SH-SY5Y (cell line): ENCODE measurements at regions not wholly inside any gene's neighbourhood (a gene's known extent, or its start where the extent isn't known, plus 50 kb on each side); places are given as distances from the start of the nearest gene placed in this dataset.

Experiments
- GATA2 ChIP-seq: IDR thresholded peaks from 2 replicates; pipeline ENCODE4 v1.6.1; 2011; ENCODE audit warnings: mild to moderate bottlenecking, low read depth, low read length
- GATA3 ChIP-seq: IDR thresholded peaks from 2 replicates; pipeline ENCODE4 v1.6.1; 2011; ENCODE audit warnings: low read depth, mild to moderate bottlenecking, low read length, moderate library complexity

DNA sequence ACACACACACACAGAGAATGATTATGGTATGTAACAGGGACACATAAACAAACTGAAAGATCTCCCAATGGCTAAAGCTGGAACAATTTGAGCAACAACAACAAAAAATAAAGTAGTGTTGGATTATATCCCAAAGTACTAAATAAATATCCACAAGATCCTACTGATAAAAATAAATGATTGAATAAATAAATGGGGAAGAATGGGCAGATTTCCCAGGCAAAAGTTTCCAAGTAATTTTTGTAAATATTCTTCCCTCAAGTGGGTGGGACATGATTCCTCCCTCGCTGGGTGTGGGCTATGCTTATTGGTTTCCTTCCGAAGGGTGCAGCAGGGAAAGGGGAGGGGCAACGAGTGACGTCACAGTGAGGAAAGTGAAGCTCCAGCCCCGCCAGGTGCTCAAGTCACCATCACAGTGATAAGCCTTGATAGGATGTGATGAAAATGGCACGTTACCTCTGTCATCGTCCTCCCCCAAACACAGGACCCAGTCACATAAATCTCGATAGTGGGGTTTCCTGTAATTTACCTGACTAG, 295.3 kb downstream of the DRD1 start:
- no peak for TF ChIP-seq GATA2
- no peak for TF ChIP-seq GATA3

DNA sequence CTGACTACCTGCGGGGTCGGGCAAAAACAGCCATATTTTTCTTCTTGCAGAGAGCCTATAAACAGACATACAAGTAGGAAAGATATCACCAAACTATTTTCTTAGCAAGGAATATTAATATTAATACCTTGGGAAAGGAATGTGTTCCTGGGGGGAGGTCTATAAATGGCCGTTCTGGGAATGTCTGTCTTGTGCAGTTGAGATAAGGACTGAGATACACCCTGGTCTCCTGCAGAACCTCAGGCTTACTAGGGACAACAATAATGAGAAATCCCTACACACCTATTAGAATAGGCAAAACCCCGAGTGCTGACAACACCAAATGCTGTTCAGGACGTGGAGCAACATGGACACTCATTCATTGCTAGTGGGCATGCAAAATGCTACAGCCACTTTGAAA, 297.2 kb downstream of the DRD1 start:
- no peak for TF ChIP-seq GATA2
- TF ChIP-seq GATA3 = no peak

DNA sequence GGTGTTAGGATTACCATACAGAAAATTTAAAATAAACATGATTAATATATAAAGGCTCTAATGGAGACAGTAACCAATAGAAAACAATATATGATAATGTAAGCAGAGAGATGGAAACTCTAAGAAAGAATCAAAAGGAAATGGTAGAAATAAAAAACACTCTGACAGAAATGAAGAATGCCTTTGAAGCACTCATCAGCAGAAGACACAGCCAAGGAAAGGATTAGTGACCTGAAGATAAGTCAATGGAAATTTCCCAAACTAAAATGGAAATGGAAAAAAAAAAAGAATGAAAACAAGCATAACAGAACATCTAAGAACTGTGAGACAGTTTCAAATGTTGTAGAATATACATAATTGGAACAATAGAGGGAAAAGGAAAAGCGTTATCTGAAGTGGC, 302.6 kb downstream of the DRD1 start:
- TF ChIP-seq GATA2 = no peak
- TF ChIP-seq GATA3 = no peak

DNA sequence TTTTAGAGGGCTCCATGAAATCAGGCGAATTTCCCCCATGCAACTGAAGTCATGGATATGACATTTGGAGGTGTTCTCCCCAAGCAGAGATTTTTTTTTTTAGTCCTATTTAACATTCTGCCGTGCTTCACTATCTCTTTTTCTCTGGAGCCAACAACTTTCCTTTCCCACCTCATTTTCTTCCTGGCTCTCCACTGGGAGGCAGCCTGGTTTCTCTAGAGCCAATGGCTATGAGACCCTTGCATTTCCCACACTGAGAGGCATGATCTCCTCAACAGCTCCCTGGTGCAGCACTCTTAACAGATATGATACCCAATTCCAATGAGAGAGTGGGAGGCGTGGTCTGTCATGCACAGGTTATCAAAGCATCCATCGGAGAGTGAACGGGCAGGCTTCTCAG, 310.8 kb downstream of the DRD1 start:
- no peak for TF ChIP-seq GATA2
- no peak for TF ChIP-seq GATA3

DNA sequence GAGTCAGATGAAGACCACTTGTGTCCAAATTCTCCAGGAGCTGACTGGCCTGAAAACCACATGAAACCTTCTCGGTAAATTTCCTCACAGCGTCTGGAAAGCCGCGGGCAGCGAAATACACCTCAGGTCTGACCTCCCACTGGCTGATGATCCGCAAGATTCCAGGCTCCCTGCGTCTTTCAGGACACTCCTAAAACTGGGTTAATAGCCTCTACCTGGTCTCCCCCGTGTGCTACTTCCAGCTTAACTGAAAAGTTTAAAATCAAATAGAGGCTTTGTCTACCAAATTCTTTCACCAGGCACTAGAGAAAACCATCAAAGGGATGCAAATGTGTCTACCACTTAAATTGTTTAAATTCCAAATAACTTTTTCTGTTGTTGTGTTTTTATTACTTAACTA, 312.6 kb downstream of the DRD1 start:
- TF ChIP-seq GATA2 (no peak), GATA3 (no peak)

DNA sequence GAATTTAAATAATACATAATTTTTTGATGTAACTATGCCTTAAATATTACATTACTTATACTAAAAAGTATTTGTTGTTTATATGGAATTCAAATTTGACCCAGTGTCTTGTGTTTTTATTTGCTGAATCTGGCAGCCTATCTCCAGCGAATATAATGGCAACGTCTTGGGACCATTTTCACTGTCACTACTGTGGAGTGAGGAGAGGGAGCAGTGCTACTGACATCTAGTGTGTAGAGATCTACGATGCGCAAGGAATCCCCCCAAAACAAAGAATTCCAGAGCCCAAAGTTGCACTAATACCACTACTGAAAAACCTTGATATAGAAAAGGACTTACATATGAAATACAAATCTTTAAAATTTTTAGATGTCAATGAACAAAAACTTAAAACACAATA, 314.4 kb downstream of the DRD1 start:
- TF ChIP-seq GATA2 = no peak
- no peak for TF ChIP-seq GATA3

DNA sequence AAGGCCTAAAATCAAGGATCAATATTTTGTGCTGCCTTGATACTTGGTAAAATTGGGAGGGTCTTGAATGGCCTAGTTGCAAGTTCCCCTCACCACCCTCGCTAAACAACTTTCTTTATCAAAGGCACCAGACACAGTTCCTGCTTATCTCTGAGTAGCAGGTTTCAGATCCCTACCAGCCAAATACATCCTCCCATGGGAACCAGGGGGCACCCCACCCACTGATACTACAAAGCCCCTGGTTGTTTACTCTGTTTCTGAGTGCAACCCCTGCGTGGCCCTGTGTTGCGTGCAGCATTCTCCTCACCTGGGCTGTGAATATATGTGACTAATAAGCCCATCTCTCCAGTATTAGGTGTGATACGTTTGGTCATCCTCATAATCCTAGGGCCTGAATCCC, 314.9 kb downstream of the DRD1 start:
- TF ChIP-seq GATA2 (no peak), GATA3 (no peak)

DNA sequence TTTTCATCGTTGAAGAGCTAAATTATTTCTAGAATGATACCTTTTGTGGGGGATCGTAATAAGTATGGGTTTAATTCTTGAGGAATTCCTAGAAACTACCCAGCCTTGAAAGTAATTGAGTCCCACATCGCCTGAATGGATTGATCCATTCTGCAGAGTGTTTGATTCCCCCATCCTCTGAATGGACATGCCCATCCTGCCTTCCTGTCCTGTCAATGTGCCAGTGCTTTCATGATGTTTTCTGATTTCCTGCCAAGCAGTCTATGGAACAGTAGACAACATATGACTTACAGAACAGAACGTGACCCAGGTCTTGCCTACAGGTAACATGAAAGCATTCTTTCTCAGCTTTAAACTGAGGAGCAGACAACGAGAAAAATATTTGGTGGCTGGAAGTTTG, 319.2 kb downstream of the DRD1 start:
- TF ChIP-seq GATA2 = no peak
- TF ChIP-seq GATA3 = no peak

DNA sequence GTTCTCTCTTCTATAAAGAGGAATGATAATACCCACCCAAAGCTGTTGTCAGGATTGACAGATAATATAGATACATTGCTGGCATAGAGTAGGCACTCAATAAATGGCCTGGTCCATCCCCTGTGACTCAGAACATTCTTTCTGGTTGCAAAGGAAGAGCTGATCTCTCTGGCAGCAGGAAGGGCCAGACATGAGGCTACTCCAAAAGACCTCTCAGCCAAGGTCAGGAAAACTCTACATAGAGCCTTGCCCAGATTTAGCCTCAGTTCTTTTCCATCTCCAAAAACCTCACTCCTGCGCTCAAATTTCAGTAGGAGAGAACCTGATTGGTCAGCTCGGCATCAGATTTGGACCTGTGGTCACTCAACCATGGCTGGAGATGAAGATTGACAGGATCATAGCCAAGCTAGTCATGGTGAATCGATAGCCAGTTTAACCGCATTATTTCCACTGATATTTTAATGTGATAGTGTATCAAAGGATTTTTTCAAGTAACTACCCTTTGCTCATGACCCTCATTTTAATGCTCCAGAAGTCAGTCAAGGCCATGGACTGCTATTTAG, 319.6 kb downstream of the DRD1 start:
- TF ChIP-seq GATA2 (no peak), GATA3 (no peak)

DNA sequence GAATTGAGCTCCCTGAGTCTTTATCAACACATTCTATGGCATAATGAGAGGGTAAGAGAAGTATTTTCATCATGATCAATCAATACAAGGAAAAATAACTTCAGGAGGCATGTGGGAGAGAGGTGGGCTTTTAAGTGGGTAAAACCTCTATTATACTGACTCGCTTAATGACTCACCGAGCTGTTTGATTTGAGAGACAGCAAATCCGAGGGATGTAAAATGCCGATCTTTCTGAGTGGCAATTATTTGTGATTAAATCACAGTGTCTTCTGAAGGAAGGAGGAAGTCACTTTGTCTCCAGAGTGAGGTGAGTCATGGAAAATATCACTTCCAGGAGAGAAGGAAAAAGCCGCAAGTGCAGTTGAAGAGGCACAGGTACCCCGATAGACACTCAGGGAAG, 320.4 kb downstream of the DRD1 start:
- TF ChIP-seq GATA2 (no peak), GATA3 (no peak)

DNA sequence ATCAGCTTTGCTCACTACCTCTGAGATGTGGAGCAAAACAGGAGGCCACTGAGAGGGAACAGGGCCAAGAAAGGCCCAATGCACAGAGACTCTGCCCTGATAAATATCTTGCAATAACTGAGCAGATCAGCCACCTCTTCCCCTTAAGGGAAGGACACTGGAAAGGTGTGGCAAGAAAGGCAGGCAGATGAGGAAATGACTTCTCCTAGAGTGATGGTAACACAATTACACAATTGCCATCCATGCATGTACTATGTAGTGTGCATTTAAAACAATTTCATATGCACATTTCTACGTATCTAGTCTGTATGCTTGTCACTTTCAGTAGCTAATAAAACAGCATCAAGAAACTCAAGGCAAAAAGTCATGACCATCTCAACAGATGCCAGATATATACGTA, 322.5 kb downstream of the DRD1 start:
- no peak for TF ChIP-seq GATA2
- no peak for TF ChIP-seq GATA3

DNA sequence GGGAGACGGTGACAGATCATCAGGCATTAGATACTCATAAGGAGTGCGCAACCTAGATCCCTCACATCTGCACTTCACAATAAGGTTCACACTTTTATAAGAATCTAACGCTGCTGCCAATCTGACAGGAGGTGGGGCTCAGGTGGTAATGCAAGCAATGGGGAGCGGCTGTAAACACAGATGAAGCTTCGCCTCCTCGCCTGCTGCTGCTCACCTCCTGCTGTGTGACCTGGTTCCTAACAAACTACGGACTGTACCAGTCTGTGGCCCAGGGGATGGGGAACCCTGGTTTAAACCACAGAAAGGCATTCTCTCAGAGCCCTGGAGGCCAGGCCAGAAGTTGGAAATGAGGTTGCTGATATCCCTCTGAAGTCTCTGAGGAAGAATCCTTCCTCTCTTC, 323.6 kb downstream of the DRD1 start:
- TF ChIP-seq GATA2 (no peak), GATA3 (no peak)

DNA sequence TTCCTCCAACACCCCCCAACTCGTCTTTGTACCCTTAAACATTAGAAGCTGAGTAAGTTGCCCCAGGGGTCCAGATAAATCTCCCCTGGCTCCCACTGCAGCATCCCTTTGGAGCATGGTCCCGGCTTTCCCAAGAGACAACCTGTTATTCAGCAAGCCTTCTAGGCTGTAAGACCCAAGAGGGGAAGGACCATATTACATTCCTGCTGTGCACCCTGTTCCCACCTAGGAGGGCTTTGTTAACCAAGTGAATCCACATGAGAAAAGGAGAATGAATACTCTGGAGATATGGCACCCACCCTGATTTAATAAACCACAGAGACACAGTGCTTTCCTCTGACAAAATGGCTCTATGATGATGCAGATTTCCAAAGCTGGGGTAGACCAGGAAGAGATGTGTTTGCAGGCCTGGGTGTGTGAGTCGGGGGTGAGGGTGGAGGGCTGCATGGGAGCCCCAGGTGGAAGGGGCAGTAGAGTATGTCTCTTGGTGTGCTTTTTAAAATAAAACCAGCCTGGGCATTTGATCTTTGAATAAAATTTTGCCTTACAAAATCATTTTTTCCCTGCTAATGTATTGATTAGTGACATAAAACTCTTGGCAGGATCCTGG, 325.2 kb downstream of the DRD1 start:
- no peak for TF ChIP-seq GATA3
- TF ChIP-seq GATA2 = no peak

DNA sequence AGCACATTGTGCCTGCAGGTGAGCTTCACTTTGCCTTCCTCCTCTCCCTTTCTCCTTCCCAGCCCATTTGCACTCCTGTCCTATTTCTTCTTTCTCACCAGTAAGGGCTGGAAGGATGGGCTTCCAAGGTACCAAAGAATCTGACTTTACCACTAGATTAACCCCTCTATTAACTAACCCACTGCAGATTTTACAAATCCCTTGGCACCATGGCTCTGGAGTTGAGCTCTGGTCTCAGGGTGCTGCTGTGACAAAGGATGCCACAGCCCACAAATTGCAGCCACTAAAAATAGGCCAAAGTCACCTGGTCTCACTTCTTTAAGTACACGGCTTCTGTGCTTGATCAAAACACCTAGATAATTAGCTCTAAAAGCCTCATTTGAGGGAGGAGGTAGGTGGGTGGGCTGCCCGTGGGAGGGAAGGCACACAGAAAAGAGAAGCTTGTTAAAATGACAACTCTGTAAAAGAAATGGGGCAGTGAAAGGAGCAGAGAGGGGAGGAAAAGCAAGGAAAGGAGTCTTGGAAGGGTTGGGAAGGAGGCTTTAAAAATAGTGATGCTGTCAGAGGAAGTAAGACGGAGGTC, 327.4 kb downstream of the DRD1 start:
- no peak for TF ChIP-seq GATA2
- TF ChIP-seq GATA3 = no peak

DNA sequence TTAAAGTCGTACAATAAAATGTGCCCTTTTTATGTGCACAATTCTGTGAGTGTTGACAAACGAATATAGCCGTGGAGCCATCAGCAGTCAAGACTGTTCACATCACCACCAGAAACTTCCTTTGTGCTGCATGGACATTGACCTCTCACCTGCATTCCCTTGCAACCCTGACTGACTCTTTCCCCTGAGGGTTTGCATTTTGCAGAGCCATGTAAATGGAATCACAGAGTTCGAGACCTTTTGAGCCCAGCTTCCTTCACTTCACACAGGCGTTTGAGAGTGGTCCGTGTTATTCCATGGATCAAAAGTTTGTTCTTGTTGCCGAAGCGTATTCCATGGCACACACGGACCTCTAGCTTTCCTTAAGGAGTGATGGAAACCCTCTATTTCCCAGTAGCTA, 328.2 kb downstream of the DRD1 start:
- TF ChIP-seq GATA2 (no peak), GATA3 (no peak)
